22Rv1 (cell line): ENCODE measurements at regions not wholly inside any gene's neighbourhood (a gene's known extent, or its start where the extent isn't known, plus 50 kb on each side); places are given as distances from the start of the nearest gene placed in this dataset.

ENCODE experiments used
- ZFX ChIP-seq: fragments of 450-650 bp; IDR thresholded peaks from 2 replicates; pipeline ENCODE4 v1.6.1; 2017; ENCODE audit warnings: antibody characterized with exemption, borderline replicate concordance
- TF ChIP-seq, protein P1 (sequence below): fragments of 450-650 bp; IDR thresholded peaks from 2 replicates; pipeline ENCODE4 v1.5.1; 2017; ENCODE audit warnings: mild to moderate bottlenecking

- TF ChIP-seq, protein P1, sequence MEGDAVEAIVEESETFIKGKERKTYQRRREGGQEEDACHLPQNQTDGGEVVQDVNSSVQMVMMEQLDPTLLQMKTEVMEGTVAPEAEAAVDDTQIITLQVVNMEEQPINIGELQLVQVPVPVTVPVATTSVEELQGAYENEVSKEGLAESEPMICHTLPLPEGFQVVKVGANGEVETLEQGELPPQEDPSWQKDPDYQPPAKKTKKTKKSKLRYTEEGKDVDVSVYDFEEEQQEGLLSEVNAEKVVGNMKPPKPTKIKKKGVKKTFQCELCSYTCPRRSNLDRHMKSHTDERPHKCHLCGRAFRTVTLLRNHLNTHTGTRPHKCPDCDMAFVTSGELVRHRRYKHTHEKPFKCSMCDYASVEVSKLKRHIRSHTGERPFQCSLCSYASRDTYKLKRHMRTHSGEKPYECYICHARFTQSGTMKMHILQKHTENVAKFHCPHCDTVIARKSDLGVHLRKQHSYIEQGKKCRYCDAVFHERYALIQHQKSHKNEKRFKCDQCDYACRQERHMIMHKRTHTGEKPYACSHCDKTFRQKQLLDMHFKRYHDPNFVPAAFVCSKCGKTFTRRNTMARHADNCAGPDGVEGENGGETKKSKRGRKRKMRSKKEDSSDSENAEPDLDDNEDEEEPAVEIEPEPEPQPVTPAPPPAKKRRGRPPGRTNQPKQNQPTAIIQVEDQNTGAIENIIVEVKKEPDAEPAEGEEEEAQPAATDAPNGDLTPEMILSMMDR = no peak
- TF ChIP-seq ZFX = no peak
These were observed 106.8 kb upstream of the FN1 start for GRCh38 chr2:215542690-215543089.
